ENCODE measurements at regions not wholly inside any gene's neighbourhood (a gene's known extent, or its start where the extent isn't known, plus 50 kb on each side); places are given as distances from the start of the nearest gene placed in this dataset.

DNA sequence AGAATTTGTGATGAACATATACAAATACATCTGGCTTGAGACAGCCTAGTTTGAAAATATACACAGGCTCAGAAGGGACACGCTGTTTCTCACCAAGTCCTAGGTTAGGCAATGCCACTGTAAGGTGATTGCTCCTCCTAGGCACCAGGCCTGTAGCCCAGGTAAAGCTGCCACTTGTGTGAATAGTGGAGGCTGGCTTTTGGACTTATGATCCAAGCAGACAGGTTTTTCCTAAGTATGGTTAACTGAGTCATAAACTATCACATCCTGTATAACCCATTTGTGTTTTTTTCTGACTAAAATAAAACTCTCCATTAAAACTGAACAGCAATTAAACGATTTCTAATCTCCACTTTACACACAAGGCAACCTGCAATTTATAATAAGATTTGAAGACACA is 81.0 kb downstream of the SEMA4F start:
- CTCF ChIA-PET: no interaction called here
- peaks cover 11% of the 10 kb centered on the region for H3K9me3 Mint-ChIP-seq
- intact Hi-C loops (cut with micrococcal nuclease): no loop called here
- H3K36me3 Mint-ChIP-seq (ENCODE audit: low read depth): peaks cover 9% of the 10 kb centered on the region
- H3K4me1 Mint-ChIP-seq (ENCODE audit: low read depth): peaks cover 8% of the 10 kb centered on the region
- H3K27ac Mint-ChIP-seq: no peak overlapping the region
- H3K4me3 Mint-ChIP-seq: no peak overlapping the region
- no peak for DNase-seq
- peaks cover 9% of the 10 kb centered on the region for H3K27me3 Mint-ChIP-seq (ENCODE audit: low read depth)

DNA sequence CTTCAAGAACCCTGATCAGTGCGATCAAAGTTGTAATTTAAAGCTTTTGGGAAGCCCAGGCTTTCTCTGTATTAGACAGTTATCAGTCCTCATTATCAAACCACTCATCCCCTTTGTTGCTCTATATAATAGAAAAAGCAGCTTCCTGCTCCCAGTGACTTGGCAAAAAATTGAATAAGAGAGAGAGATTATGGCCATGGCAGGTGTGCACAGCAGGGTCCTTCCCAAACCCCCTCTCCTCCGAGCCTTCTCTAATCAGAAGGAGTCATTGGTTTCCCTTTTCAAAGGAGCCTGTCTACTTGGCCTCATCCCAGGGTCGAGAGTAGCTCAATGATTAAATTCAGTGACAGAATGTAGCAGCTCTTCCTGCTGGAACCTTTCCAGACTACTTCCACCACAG is 81.5 kb downstream of the SEMA4F start:
- intact Hi-C loops (cut with micrococcal nuclease): no loop called here
- DNase-seq: no peak
- no peak overlapping the region for H3K27ac Mint-ChIP-seq
- CTCF ChIA-PET: interaction anchor here (1.0 kb wide), 1 partner anchor 20 kb away, joined by 3 read pairs; no protein-coding TSS in a partner anchor
- no peak overlapping the region for H3K4me3 Mint-ChIP-seq
- H3K27me3 Mint-ChIP-seq (ENCODE audit: low read depth): peaks cover 9% of the 10 kb centered on the region
- H3K36me3 Mint-ChIP-seq (ENCODE audit: low read depth): peaks cover 8% of the 10 kb centered on the region
- H3K4me1 Mint-ChIP-seq (ENCODE audit: low read depth): peaks cover 8% of the 10 kb centered on the region
- H3K9me3 Mint-ChIP-seq: peaks cover 9% of the 10 kb centered on the region

DNA sequence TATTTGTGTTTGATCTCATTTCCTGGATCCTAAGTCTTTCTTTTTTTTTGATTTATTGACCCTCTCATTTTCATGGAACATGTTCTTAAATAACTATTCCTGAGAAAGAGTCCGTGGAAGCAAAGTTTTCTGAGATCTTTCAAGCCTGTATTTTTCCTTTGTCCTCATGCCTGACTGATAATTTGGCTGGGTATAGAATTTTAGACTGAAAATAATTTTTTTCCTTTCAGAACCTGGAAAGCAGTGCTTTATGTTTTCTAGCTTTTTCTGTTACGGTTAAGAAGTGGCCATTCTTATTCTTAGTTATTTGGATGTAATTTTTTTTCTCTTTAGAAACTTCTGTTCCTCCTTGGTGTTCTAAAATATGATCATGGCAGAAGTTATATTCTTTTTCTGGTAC is 82.5 kb downstream of the SEMA4F start:
- DNase-seq: no peak
- intact Hi-C loops (cut with micrococcal nuclease): no loop called here
- H3K27ac Mint-ChIP-seq: no peak overlapping the region
- H3K27me3 Mint-ChIP-seq (ENCODE audit: low read depth): peaks cover 6% of the 10 kb centered on the region
- H3K4me1 Mint-ChIP-seq (ENCODE audit: low read depth): peaks cover 8% of the 10 kb centered on the region
- peaks cover 8% of the 10 kb centered on the region for H3K36me3 Mint-ChIP-seq (ENCODE audit: low read depth)
- CTCF ChIA-PET: no interaction called here
- H3K9me3 Mint-ChIP-seq: peaks cover 9% of the 10 kb centered on the region
- no peak overlapping the region for H3K4me3 Mint-ChIP-seq

DNA sequence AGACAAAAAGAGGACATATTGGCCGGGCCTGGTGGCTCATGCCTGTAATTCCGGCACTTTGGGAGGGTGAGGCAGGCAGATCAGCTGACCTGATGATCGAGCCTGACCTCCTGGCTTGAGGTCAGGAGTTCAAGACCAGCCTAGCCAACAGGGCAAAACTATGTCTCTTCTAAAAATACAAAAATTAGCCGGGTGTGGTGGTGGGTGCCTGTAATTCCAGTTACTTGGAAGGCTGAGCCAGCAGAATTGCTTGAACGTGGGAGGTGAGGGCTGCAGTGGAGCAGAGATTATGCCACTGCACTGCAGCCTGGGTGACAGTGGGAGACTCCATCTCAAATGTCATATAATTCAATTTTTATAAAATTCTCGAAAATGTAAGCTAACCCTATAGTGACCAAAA is 84.5 kb downstream of the SEMA4F start:
- Mint-ChIP-seq H3K4me1 (ENCODE audit: low read depth) (peaks cover 8% of the 10 kb centered on the region), H3K27me3 (ENCODE audit: low read depth) (peaks cover 2% of the 10 kb centered on the region), H3K27ac (no peak overlapping the region), H3K4me3 (no peak overlapping the region), H3K36me3 (ENCODE audit: low read depth) (peaks cover 8% of the 10 kb centered on the region), H3K9me3 (peaks cover 9% of the 10 kb centered on the region)
- no peak for DNase-seq
- CTCF ChIA-PET: no interaction called here
- intact Hi-C loops (cut with micrococcal nuclease): no loop called here

DNA sequence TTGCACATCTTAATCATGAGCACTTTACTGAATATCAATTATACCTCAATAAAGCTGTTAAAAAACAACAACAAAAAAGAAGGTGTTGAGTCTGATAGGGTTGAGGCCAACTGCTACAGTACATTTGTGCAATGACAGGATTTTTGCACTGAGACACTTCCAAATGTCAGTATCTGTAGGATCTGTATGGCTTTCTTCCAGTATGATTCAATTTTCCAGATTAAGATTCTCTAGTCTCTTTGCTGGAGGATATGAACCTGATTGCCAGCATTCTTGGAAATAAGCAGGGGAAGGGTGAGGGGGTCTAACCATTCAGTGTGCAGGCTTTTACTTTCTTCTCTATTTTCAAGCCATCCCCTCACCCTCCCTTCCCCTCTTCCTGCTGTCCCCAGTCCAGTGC is 85.1 kb downstream of the SEMA4F start:
- CTCF ChIA-PET: interaction anchor here (1.1 kb wide), 1 partner anchor 18 kb away, joined by 4 read pairs; no protein-coding TSS in a partner anchor
- intact Hi-C loops (cut with micrococcal nuclease): no loop called here
- Mint-ChIP-seq H3K4me1 (ENCODE audit: low read depth) (peaks cover 8% of the 10 kb centered on the region), H3K4me3 (no peak overlapping the region), H3K9me3 (peaks cover 9% of the 10 kb centered on the region), H3K27ac (no peak overlapping the region), H3K27me3 (ENCODE audit: low read depth) (peaks cover 2% of the 10 kb centered on the region), H3K36me3 (ENCODE audit: low read depth) (peaks cover 8% of the 10 kb centered on the region)
- no peak for DNase-seq

DNA sequence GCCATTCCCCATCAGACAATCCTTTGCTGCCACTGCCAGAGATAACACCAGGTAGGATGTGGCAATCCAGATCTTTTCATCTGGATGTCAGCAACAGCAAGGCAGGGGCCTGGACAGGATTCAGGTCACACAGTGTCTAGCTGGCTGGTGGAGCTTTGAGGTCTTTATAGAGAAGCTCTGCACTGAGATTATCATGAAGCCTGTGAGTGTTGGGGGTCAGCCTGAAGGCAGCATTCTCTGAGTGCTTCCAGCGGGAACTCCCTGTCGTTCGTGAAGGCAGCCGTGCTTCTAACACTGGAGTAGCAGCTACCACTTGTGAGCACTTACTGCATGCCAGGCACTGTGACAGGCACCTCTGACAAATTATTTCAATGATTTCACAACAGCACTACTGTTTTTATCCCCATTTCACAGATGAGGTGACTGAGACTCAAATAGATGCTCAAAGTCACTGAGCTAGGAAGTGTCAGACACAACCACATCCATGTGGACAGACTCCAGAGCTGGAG is 85.7 kb downstream of the SEMA4F start:
- intact Hi-C loops (cut with micrococcal nuclease): no loop called here
- no peak overlapping the region for H3K4me3 Mint-ChIP-seq
- peaks cover 8% of the 10 kb centered on the region for H3K4me1 Mint-ChIP-seq (ENCODE audit: low read depth)
- CTCF ChIA-PET: interaction anchor here (1.1 kb wide), 1 partner anchor 18 kb away, joined by 4 read pairs; no protein-coding TSS in a partner anchor
- no peak for DNase-seq
- no peak overlapping the region for H3K27ac Mint-ChIP-seq
- H3K9me3 Mint-ChIP-seq: peaks cover 9% of the 10 kb centered on the region
- peaks cover 8% of the 10 kb centered on the region for H3K36me3 Mint-ChIP-seq (ENCODE audit: low read depth)
- peaks cover 2% of the 10 kb centered on the region for H3K27me3 Mint-ChIP-seq (ENCODE audit: low read depth)

DNA sequence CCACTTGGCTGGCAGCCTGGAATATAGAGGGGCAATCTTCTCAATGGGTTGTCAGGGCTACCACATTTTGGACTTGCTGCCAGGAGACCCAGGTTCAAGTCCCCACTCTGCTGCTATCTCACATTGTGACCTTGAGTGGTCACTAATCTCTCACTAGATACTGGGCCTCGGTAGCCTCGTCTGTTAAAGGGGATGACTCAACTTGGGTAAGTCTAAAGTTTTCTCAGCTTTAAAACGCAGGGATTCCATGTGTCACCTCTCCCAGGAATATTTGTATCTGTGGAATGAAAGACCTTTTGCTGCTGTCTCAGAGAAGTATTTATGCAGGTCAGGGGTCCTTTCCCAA is 86.3 kb downstream of the SEMA4F start:
- intact Hi-C loops (cut with micrococcal nuclease): no loop called here
- H3K36me3 Mint-ChIP-seq (ENCODE audit: low read depth): peaks cover 8% of the 10 kb centered on the region
- peaks cover 2% of the 10 kb centered on the region for H3K27me3 Mint-ChIP-seq (ENCODE audit: low read depth)
- H3K9me3 Mint-ChIP-seq: peaks cover 9% of the 10 kb centered on the region
- H3K4me3 Mint-ChIP-seq: no peak overlapping the region
- H3K4me1 Mint-ChIP-seq (ENCODE audit: low read depth): peaks cover 4% of the 10 kb centered on the region
- no peak for DNase-seq
- CTCF ChIA-PET: no interaction called here
- H3K27ac Mint-ChIP-seq: no peak overlapping the region

DNA sequence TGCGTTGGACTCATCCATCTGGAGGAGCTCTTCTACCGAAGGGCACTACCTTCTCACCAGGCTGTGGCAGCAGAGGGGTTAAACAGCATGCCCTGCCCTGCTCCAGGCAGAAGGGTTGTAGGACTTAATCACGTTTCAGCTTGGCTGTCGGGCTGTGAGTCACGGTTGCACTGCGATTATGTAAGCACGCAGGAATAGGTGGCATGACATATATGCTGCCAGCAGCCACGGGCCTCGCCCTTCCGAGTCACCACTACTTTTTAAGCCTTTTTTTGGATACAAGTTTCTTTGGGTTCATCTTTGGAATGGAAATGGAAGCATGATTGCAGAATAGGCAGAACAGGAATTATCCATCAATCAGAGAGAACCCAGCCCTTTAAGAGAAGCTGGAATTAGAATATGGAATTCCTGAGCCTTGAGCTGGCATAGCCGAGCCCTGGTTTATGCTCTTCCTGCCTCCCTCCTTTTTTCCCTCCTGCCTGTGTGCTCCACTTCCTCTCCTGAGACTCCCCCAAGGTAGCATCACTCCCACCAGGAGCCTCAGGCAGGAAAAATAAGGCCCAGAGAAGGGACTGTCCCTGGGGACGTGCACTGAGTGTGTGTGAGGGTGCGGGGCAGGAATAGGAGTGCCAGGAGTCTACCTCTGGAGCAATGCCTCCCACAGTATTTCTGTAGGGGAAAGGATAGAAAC is 86.8 kb downstream of the SEMA4F start:
- Mint-ChIP-seq H3K36me3 (ENCODE audit: low read depth) (peaks cover 8% of the 10 kb centered on the region), H3K27me3 (ENCODE audit: low read depth) (peaks cover 2% of the 10 kb centered on the region), H3K4me1 (ENCODE audit: low read depth) (no peaks in the 10 kb centered on the region), H3K9me3 (peaks cover 9% of the 10 kb centered on the region), H3K27ac (no peak overlapping the region), H3K4me3 (no peak overlapping the region)
- intact Hi-C loops (cut with micrococcal nuclease): no loop called here
- CTCF ChIA-PET: no interaction called here
- no peak for DNase-seq

DNA sequence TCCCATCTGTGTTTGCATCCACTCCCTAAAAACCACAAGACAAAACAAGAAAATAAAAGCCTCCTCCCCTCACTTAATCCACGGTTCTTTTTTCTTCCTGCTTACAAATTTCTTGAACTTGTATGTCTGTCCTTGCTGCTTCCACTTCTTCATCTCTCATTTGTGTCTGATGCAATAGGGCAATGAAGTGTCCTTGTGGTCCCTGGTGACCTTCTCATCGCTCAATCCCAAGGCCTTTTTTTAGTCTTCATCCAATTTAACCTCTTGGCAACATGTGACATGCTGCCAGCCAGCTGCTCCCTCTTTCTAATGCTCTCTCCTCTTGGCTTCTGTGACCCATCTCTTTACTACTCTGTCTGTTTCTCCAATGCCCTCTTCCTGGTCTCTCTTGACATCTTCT is 87.6 kb downstream of the SEMA4F start:
- intact Hi-C loops (cut with micrococcal nuclease): no loop called here
- H3K36me3 Mint-ChIP-seq (ENCODE audit: low read depth): peaks cover 5% of the 10 kb centered on the region
- H3K4me1 Mint-ChIP-seq (ENCODE audit: low read depth): no peaks in the 10 kb centered on the region
- H3K9me3 Mint-ChIP-seq: peaks cover 7% of the 10 kb centered on the region
- CTCF ChIA-PET: no interaction called here
- H3K27ac Mint-ChIP-seq: no peak overlapping the region
- H3K27me3 Mint-ChIP-seq (ENCODE audit: low read depth): no peaks in the 10 kb centered on the region
- no peak for DNase-seq
- H3K4me3 Mint-ChIP-seq: no peak overlapping the region

DNA sequence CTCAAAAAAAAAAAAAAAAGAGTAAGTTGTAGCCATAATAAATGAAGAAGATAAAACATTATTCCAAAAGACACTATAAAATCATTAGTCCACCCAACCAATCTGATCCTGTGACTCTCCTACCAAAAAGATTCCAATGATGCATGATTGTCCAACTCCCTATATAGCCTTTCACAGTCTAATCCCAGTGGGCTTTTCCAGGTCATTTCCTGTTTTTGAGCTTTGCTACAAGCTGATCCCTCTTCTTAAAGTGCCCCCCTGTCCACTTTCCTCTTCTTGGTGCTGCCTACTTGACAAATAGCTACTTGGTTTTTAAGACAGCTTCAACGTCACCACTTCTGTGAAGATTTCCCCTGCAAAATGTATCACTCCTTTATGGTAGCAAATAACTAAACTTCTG is 88.4 kb downstream of the SEMA4F start:
- no peak overlapping the region for H3K4me3 Mint-ChIP-seq
- no peak overlapping the region for H3K27ac Mint-ChIP-seq
- H3K36me3 Mint-ChIP-seq (ENCODE audit: low read depth): no peaks in the 10 kb centered on the region
- no peaks in the 10 kb centered on the region for H3K4me1 Mint-ChIP-seq (ENCODE audit: low read depth)
- CTCF ChIA-PET: interaction anchor here (0.8 to 1.1 kb wide), 2 partner anchors 28 to 54 kb away, joined by 3 read pairs; no protein-coding TSS in a partner anchor
- intact Hi-C loops (cut with micrococcal nuclease): no loop called here
- H3K9me3 Mint-ChIP-seq: peaks cover under 1% of the 10 kb centered on the region
- no peaks in the 10 kb centered on the region for H3K27me3 Mint-ChIP-seq (ENCODE audit: low read depth)
- DNase-seq: no peak

DNA sequence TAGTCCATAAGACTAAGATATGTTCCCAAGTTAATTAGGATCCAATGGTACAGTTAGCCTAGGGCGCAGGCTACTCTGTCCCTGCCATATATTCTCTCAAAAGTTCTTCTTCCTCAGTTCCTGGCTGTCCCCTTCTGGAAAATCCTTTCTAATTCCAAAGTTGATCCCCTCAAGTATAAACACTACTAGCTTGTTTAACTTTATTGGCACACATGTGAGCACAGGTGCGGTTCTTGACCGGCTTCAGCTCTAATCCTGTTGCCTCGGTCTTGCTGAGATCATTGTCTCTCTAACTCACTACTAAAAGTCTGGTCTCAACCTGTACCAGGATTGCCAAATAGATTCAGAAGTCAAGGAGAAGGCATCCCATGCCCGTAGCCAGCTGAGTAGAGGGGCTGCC is 89.0 kb downstream of the SEMA4F start:
- H3K4me3 Mint-ChIP-seq: no peak overlapping the region
- no peak for DNase-seq
- no peak overlapping the region for H3K27ac Mint-ChIP-seq
- H3K27me3 Mint-ChIP-seq (ENCODE audit: low read depth): no peaks in the 10 kb centered on the region
- no peaks in the 10 kb centered on the region for H3K36me3 Mint-ChIP-seq (ENCODE audit: low read depth)
- H3K9me3 Mint-ChIP-seq: no peaks in the 10 kb centered on the region
- no peaks in the 10 kb centered on the region for H3K4me1 Mint-ChIP-seq (ENCODE audit: low read depth)
- intact Hi-C loops (cut with micrococcal nuclease): no loop called here
- CTCF ChIA-PET: interaction anchor here (0.7 to 1.1 kb wide), 3 partner anchors 9 to 55 kb away, joined by 3 to 8 read pairs (median 3); no protein-coding TSS in a partner anchor

DNA sequence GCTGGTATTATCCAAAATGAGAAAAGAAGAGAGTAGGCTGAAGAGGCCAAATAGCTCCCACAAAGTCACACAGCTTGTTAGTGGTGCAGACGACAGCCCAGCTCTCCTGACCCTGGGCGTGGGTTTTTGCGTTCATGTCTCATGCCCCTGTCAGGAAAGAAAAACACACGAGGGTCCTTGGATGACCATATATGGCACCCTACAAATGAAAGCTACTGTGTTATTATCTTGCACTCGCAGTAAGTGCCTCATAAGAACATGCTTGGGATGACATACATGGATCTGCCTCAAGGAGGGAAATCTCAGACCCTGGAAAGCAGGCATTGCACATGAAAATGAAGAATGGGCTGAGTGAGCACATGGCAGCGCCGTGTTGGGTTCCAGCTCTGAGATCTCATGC is 89.7 kb downstream of the SEMA4F start:
- Mint-ChIP-seq H3K36me3 (ENCODE audit: low read depth) (no peaks in the 10 kb centered on the region), H3K27me3 (ENCODE audit: low read depth) (no peaks in the 10 kb centered on the region), H3K4me1 (ENCODE audit: low read depth) (no peaks in the 10 kb centered on the region), H3K4me3 (no peak overlapping the region), H3K9me3 (no peaks in the 10 kb centered on the region), H3K27ac (no peak overlapping the region)
- intact Hi-C loops (cut with micrococcal nuclease): no loop called here
- no peak for DNase-seq
- CTCF ChIA-PET: interaction anchor here (0.7 kb wide), 1 partner anchor 8 kb away, joined by 8 read pairs; no protein-coding TSS in a partner anchor

DNA sequence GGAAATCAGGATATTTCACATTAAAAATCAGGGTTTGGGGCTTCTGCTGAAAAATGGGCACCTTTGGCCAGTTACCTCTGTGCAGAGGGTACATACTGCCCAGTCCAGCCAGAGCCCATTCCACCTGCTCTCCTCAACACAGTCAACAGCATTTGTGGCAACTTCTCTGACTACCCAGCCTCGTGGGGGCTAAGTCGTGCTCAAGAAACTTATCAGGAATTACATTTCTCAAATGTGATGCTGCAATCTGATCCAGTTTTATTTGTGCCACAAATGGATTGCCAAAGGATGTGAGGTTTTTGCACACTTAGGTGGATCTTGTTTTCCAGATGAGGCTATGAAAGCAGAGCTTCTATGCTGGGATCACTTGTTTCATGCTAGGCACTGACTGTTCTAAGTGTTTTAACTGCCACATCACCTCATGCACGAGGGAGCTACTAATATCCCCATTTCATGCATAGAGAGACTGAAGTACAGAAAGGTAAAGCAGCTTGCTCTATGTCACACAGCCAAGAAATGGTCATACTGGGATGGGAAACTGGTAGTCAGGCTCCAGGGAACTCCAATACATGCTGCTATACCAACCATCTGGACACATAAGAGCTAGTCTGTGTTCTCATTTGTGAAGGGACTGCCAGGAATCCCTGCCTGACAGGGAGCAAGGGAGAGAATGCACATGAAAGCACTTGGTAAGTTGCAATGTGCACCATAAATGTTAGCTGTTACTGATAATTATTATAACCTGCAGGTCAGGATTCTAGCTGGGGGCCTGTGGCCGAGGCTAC is 89.0 kb upstream of the HK2 start:
- Mint-ChIP-seq H3K4me1 (ENCODE audit: low read depth) (no peaks in the 10 kb centered on the region), H3K4me3 (no peak overlapping the region), H3K27me3 (ENCODE audit: low read depth) (no peaks in the 10 kb centered on the region), H3K36me3 (ENCODE audit: low read depth) (no peaks in the 10 kb centered on the region), H3K27ac (no peak overlapping the region), H3K9me3 (no peaks in the 10 kb centered on the region)
- CTCF ChIA-PET: no interaction called here
- intact Hi-C loops (cut with micrococcal nuclease): no loop called here
- DNase-seq: no peak
